HG03575 (cell line): ENCODE measurements at regions not wholly inside any gene's neighbourhood (a gene's known extent, or its start where the extent isn't known, plus 50 kb on each side); places are given as distances from the start of the nearest gene placed in this dataset.

Experiments
- ATAC-seq: cut with Tn5 transposase; IDR thresholded peaks from one replicate; pipeline ENCODE4 v1.9.1; 2021; ENCODE audit not compliant: unreplicated experiment, insufficient number of reproducible peaks, low FRiP score; ENCODE audit errors: extremely low read depth

- ATAC-seq: no peak
Measured at GRCh38 chr3:72698154-72698917, 149.9 kb downstream of the SHQ1 start.

GRCh38 chr3:72697717-72698116, 150.5 kb downstream of the SHQ1 start:
- no peak for ATAC-seq

- no peak for ATAC-seq
Measured at GRCh38 chr3:72696815-72697214, 151.4 kb downstream of the SHQ1 start.

GRCh38 chr3:72694398-72694797, 153.8 kb downstream of the SHQ1 start:
- no peak for ATAC-seq

GRCh38 chr3:72692990-72693389, 155.3 kb downstream of the SHQ1 start:
- ATAC-seq: no peak

GRCh38 chr3:72690629-72691028, 157.6 kb downstream of the SHQ1 start:
- ATAC-seq: no peak

GRCh38 chr3:72682936-72683452, 165.3 kb downstream of the SHQ1 start:
- ATAC-seq: no peak

- ATAC-seq: no peak
Measured at GRCh38 chr3:72681598-72681997, 166.6 kb downstream of the SHQ1 start.

GRCh38 chr3:72680766-72681165, 167.5 kb downstream of the SHQ1 start:
- no peak for ATAC-seq

GRCh38 chr3:72679540-72680198, 168.6 kb downstream of the SHQ1 start:
- no peak for ATAC-seq

GRCh38 chr3:72678867-72679266, 169.4 kb downstream of the SHQ1 start:
- ATAC-seq: no peak

- ATAC-seq: no peak
Measured at GRCh38 chr3:72678380-72678779, 169.9 kb downstream of the SHQ1 start.

GRCh38 chr3:72675243-72675642, 173.0 kb downstream of the SHQ1 start:
- no peak for ATAC-seq

- no peak for ATAC-seq
Measured at GRCh38 chr3:72673011-72673771, 175.1 kb downstream of the SHQ1 start.

- no peak for ATAC-seq
Measured at GRCh38 chr3:72669224-72669623, 179.0 kb downstream of the SHQ1 start.

- ATAC-seq: no peak
Measured at GRCh38 chr3:72666447-72666755, 181.8 kb downstream of the SHQ1 start.

GRCh38 chr3:72665701-72666446, 182.4 kb downstream of the SHQ1 start:
- no peak for ATAC-seq

GRCh38 chr3:72665103-72665502, 183.1 kb downstream of the SHQ1 start:
- no peak for ATAC-seq
